Activated naive CD4-positive, alpha-beta T cell treated with anti-CD3 and anti-CD28 coated beads, Interleukin-2, amount 50 U/mL, for 72 hours (primary cell): ENCODE measurements at regions not wholly inside any gene's neighbourhood (a gene's known extent, or its start where the extent isn't known, plus 50 kb on each side); places are given as distances from the start of the nearest gene placed in this dataset.

ENCODE experiments used
- ATAC-seq, 2 donors: fragments of 150-1000 bp; cut with Tn5 transposase; 2 replicates each; pipeline ENCODE4 v1.10.0; 2021; ENCODE audit warnings: mild to moderate bottlenecking in 2 of 2, moderate library complexity in 2 of 2
- DNase-seq, 2 donors: peaks; one replicate each; pipeline ENCODE4 v3.0.0; 2021 to 2022; ENCODE audit warnings: low spot score in 2 of 2
- H3K27ac Mint-ChIP-seq, 2 donors: one replicate each; pipeline ENCODE4 v1.8.0; 2022; ENCODE audit warnings: mild to moderate bottlenecking in 2 of 2, mixed read lengths in 2 of 2
- H3K36me3 Mint-ChIP-seq, 2 donors: one replicate each; pipeline ENCODE4 v1.8.0; 2022; ENCODE audit warnings: mixed read lengths in 2 of 2
- H3K9me3 Mint-ChIP-seq, 2 donors: one replicate each; pipeline ENCODE4 v1.8.0; 2022; ENCODE audit warnings: mixed read lengths in 2 of 2

DNA sequence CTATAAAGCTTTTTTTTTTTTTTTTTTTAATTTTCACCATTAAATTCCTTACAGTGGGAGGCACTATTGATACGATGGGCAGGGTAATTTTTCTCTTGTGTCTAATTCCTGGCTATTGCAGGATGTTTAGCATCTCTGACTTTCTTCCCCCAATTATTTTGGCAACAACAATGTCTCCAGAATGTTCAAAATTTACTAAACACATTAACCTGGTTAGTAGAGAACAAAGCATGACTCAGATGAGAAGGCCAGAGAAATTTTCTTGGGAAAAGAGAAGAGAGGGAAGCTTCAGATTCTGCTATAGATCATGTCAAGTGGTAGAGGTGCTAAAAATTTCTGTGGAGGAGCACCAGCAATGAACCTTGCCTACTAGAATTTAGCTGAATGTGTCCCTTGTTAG lies 171.5 kb upstream of the PRICKLE1 start:
- DNase-seq (no peak), ATAC-seq (no peak)
- Mint-ChIP-seq H3K9me3 (peaks cover 0 to 4% of the 10 kb centered on the region in 2 donors), H3K36me3 (no peaks in the 10 kb centered on the region), H3K27ac (no peak overlapping the region)

DNA sequence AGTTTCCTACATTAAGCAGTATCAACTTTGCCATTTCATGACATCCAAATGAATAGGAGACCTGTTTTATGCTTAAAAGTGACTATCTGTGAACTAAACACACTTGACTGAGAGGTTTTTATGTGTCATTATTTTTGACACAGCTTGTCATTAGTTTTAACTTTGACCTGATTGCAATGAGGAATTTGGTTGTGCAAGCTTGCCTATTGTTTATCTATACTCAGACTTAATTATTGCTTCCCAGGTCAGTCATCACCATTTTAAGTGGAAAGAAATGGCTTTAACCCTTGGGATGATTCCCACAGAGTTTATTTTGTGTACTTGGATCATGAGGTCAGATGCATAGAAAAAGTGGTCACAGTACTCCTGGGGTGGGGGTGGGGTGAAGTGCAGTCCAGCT lies 171.0 kb upstream of the PRICKLE1 start:
- DNase-seq (no peak), ATAC-seq (no peak)
- H3K36me3 Mint-ChIP-seq, result no peaks in the 10 kb centered on the region
- no peak overlapping the region for H3K27ac Mint-ChIP-seq
- peaks cover 0 to 4% of the 10 kb centered on the region in 2 donors for H3K9me3 Mint-ChIP-seq

DNA sequence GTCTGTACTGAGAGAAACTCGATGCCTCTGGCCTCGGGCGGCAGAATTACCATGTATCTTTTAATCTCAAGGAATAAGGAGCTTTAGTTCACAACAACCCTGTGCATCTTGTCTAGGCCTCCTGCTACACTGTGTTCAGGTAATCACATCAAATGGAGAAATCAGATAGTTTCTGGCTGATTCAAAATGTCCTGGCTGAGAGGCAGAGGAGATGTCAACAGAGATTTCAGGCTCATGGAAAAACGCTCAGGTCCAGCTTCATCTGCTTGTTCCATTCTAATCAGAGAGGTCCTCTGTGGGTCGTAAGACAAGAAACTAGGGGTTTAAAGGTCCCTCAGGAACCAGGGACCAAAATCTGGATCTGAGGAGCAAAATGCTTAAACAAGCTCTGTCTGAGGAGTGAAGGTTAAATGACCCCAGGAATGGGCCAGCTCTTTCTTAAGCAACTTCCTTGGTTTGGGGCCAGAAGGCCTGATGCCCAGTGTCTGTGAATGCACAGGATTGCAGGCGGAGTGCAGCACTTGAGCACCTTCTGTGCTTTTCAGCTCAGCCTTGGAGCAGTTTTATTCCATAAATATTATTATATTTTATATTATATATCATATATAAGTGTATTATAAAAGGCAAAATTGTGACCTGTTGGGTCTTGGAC lies 170.2 kb upstream of the PRICKLE1 start:
- DNase-seq (no peak), ATAC-seq (no peak)
- Mint-ChIP-seq H3K27ac (no peak overlapping the region), H3K36me3 (no peaks in the 10 kb centered on the region), H3K9me3 (peaks cover 0 to 4% of the 10 kb centered on the region in 2 donors)

- H3K36me3 Mint-ChIP-seq, result no peaks in the 10 kb centered on the region
- H3K27ac Mint-ChIP-seq, result no peak overlapping the region
- H3K9me3 Mint-ChIP-seq, result peaks cover 0 to 4% of the 10 kb centered on the region in 2 donors
- ATAC-seq (no peak), DNase-seq (no peak)
These were observed 169.3 kb upstream of the PRICKLE1 start for GRCh38 chr12:42758806-42759205.

GRCh38 chr12:42757624-42758119 lies 168.1 kb upstream of the PRICKLE1 start:
- peaks cover 0 to 4% of the 10 kb centered on the region in 2 donors for H3K9me3 Mint-ChIP-seq
- no peaks in the 10 kb centered on the region for H3K36me3 Mint-ChIP-seq
- no peak overlapping the region for H3K27ac Mint-ChIP-seq
- DNase-seq, result no peak
- no peak for ATAC-seq

- no peak for DNase-seq
These were observed 167.5 kb upstream of the PRICKLE1 start for GRCh38 chr12:42756841-42757623.

GRCh38 chr12:42750356-42750755 lies 160.8 kb upstream of the PRICKLE1 start:
- no peak for DNase-seq
- no peak overlapping the region for H3K27ac Mint-ChIP-seq
- H3K36me3 Mint-ChIP-seq, result no peaks in the 10 kb centered on the region
- H3K9me3 Mint-ChIP-seq, result peaks cover 11 to 30% of the 10 kb centered on the region in 2 donors
- no peak for ATAC-seq

More at GRCh38 chr12:42756841-42757623, 167.5 kb upstream of the PRICKLE1 start:
- Mint-ChIP-seq H3K9me3 (peaks cover 0 to 4% of the 10 kb centered on the region in 2 donors), H3K27ac (no peak overlapping the region), H3K36me3 (no peaks in the 10 kb centered on the region)
- no peak for ATAC-seq

DNA sequence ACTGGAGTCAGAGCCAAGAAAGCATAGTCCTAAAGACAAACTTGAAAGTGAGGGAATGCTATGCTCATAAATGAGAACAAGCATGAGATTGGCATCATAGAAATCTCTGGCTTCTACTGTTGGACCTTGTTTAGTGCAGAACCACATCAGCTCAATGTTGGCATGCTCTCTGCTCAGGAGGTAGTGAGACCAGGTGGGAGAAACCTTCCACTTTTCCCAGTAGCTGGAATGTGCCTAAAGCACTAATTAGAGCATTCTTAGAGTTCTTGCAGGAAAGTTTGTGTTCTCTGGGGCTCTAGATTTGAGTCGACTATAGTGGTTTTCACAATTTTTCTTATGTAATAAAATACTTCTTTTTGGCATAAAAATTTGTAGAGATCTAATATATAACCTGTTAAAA lies 159.7 kb upstream of the PRICKLE1 start:
- DNase-seq, result no peak
- H3K27ac Mint-ChIP-seq, result no peak overlapping the region
- no peaks in the 10 kb centered on the region for H3K36me3 Mint-ChIP-seq
- ATAC-seq, result no peak
- H3K9me3 Mint-ChIP-seq, result peaks cover 11 to 30% of the 10 kb centered on the region in 2 donors

DNA sequence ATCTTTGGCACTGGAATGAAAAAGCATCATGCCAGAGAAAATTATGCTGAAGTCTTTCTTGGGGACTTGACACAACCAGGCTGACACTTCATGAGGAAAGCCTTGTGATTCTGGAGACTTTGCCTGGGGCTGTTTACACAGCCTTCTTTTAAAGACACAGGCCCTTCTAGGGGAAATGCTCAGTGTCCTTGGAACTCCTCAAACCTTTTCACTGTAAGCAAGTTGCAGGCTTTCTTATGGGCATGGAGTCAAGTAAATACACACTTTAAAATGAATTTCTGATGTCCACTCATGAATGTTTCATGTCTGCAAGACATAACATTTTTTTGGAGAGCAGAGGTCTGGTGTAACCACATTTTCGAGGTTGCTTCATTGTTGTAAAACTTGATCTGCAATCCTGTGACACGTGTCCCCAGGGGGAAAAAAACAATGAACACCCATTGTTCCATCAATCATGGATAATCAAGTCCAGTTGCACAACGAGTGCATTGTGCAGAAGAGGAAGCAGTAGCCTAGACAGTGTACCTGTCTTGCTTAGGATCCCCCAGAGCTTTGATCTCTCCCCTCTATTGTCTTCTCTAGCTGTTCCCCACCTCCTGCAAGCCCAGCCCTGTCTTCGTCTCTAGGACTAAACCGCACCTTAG lies 155.1 kb upstream of the PRICKLE1 start:
- ATAC-seq (no peak), DNase-seq (no peak)
- Mint-ChIP-seq H3K9me3 (peaks cover 11 to 30% of the 10 kb centered on the region in 2 donors), H3K27ac (no peak overlapping the region), H3K36me3 (no peaks in the 10 kb centered on the region)

DNA sequence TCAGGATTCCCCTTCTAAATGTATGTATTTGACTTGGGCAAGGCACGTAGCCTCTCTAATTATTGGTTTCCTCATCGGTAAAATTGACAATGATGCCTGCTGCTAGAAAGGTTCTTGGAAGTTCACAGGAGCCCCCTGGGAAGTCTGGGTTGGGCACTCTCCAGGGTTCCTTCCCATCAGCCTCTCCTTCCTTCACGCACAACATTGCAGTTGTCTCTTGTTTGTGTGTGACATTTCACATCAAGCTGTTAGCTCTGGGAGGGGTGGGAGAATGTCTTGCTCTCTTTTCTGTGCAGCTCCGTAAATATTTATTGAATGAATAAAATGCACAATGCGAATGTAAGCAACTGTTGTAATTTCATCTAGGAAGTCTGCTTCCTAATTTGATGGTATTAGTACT lies 153.2 kb upstream of the PRICKLE1 start:
- ATAC-seq (no peak), DNase-seq (no peak)
- peaks cover 11 to 16% of the 10 kb centered on the region in 2 donors for H3K9me3 Mint-ChIP-seq
- H3K36me3 Mint-ChIP-seq, result no peaks in the 10 kb centered on the region
- no peak overlapping the region for H3K27ac Mint-ChIP-seq

GRCh38 chr12:42741771-42742510 lies 152.4 kb upstream of the PRICKLE1 start:
- peaks cover 9 to 11% of the 10 kb centered on the region in 2 donors for H3K9me3 Mint-ChIP-seq
- DNase-seq (no peak), ATAC-seq (no peak)
- H3K27ac Mint-ChIP-seq, result no peak overlapping the region
- H3K36me3 Mint-ChIP-seq, result no peaks in the 10 kb centered on the region

- no peak overlapping the region for H3K27ac Mint-ChIP-seq
- no peaks in the 10 kb centered on the region for H3K36me3 Mint-ChIP-seq
- H3K9me3 Mint-ChIP-seq, result peaks cover 3 to 5% of the 10 kb centered on the region in 2 donors
- no peak for ATAC-seq
- no peak for DNase-seq
These were observed 151.5 kb upstream of the PRICKLE1 start for GRCh38 chr12:42741091-42741490.

DNA sequence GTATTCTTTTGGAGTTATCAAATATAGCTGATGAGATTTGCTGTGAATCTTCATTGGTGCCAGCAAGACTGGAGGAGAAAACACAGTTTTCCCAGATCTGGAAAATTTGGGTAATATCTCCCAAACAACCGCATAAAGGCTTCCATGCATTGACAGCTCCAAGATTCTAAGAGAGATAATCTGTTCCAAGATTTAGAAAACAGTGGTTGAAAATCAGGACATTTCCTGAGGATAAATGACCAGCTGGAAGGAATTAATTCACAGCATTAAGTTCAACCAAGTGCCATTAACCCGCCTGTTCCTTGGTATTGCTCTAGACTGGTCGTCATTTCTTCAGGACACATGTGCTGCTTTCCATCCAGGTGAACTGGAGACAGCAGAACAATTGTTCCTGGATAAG lies 147.9 kb upstream of the PRICKLE1 start:
- H3K9me3 Mint-ChIP-seq, result peaks cover 0 to 4% of the 10 kb centered on the region in 2 donors
- ATAC-seq (no peak), DNase-seq (no peak)
- no peak overlapping the region for H3K27ac Mint-ChIP-seq
- no peaks in the 10 kb centered on the region for H3K36me3 Mint-ChIP-seq

GRCh38 chr12:42735861-42736361 lies 146.4 kb upstream of the PRICKLE1 start:
- peaks cover 0 to 11% of the 10 kb centered on the region in 2 donors for H3K9me3 Mint-ChIP-seq
- ATAC-seq (no peak), DNase-seq (no peak)
- no peaks in the 10 kb centered on the region for H3K36me3 Mint-ChIP-seq
- no peak overlapping the region for H3K27ac Mint-ChIP-seq

DNA sequence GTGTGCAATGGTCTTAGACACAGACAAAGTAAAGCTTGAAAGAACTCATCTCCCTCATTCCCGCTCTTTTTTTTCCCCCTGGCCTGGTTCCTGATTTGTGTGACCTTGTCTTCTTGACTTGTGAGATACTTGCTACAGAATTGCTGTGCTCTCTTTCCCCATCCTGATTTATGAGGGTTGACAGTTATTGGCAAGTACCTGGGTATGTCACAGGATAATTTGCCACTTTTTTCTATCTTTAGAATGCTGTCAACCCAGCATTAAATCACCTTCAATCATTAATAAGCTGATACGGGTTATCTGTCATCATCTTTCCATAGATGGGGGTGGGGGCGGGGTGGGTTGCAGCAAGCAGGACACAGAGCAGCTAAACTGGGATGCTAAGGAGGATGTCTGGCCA lies 144.4 kb upstream of the PRICKLE1 start:
- ATAC-seq (no peak), DNase-seq (no peak)
- H3K9me3 Mint-ChIP-seq, result peaks cover 0 to 11% of the 10 kb centered on the region in 2 donors
- no peak overlapping the region for H3K27ac Mint-ChIP-seq
- H3K36me3 Mint-ChIP-seq, result no peaks in the 10 kb centered on the region

DNA sequence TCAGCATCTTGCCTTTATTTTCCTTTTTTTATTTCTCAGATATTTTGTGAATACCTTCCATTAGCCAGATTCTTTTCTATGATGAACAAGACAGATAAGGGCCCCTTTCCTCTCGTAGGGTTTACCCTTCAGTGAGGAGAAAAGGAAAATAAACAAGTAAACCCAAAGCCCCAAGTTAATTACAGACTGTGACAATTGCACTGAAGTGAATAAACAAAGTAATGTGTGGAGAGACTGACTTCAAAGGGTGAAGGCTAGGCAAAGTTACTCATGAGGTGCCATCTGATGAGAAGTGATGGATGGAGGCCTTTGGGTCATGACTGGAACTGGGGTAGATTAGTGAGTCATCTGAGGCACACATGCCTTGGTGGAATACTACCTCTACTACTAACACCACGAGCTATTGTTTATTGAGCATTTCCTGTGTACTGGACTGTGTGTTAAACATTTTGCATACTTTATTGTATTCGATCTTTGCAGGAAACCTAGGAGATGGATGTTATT lies 143.4 kb upstream of the PRICKLE1 start:
- DNase-seq (no peak), ATAC-seq (no peak)
- Mint-ChIP-seq H3K36me3 (no peaks in the 10 kb centered on the region), H3K27ac (no peak overlapping the region), H3K9me3 (peaks cover 0 to 11% of the 10 kb centered on the region in 2 donors)
